ENCODE measurements at regions not wholly inside any gene's neighbourhood (a gene's known extent, or its start where the extent isn't known, plus 50 kb on each side); places are given as distances from the start of the nearest gene placed in this dataset.

DNA sequence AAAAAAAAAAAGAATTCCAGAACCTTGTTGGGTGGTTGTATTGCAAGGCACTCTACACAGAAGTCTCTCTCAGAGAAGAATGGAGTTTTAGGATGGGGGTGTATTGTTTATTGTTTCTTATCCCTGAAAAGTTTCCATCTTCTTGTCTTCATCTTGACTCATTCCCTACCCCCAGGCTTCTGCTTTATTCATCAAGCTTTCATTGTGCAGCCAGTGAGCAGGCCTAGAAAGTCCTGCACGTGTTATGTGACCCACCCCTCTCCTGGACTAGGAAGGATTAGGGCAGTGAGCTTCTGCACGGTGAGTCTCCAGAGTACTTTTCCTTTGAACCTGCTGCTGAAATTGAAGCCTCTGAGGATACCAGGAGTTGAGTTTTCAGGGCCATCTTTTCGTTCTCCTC, 150.9 kb upstream of the IL12A start:
- Histone ChIP-seq H3K9me3 (no peaks in the 10 kb centered on the region), H3K4me1 (peaks cover 10 to 70% (median 52%) of the 10 kb centered on the region in 9 donors), H3K4me3 (no peak overlapping the region), H3K27me3 (no peaks in the 10 kb centered on the region), H3K27ac (peak overlapping the region; percentile 41 to 88 (median 74)), H3K36me3 (no peaks in the 10 kb centered on the region)
- WGBS, 2 donors = 44 to 50% methylated on average over 3 of the region's 3 CpGs
- DNase-seq = no peak
- TF ChIP-seq, protein P1, sequence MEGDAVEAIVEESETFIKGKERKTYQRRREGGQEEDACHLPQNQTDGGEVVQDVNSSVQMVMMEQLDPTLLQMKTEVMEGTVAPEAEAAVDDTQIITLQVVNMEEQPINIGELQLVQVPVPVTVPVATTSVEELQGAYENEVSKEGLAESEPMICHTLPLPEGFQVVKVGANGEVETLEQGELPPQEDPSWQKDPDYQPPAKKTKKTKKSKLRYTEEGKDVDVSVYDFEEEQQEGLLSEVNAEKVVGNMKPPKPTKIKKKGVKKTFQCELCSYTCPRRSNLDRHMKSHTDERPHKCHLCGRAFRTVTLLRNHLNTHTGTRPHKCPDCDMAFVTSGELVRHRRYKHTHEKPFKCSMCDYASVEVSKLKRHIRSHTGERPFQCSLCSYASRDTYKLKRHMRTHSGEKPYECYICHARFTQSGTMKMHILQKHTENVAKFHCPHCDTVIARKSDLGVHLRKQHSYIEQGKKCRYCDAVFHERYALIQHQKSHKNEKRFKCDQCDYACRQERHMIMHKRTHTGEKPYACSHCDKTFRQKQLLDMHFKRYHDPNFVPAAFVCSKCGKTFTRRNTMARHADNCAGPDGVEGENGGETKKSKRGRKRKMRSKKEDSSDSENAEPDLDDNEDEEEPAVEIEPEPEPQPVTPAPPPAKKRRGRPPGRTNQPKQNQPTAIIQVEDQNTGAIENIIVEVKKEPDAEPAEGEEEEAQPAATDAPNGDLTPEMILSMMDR (IDR thresholded peaks at IDR 0.05) = no peak
- ATAC-seq = peak in 2 of 8 donors; percentile 12 to 19
- intact Hi-C loops (cut with DNase I) = no loop called here

DNA sequence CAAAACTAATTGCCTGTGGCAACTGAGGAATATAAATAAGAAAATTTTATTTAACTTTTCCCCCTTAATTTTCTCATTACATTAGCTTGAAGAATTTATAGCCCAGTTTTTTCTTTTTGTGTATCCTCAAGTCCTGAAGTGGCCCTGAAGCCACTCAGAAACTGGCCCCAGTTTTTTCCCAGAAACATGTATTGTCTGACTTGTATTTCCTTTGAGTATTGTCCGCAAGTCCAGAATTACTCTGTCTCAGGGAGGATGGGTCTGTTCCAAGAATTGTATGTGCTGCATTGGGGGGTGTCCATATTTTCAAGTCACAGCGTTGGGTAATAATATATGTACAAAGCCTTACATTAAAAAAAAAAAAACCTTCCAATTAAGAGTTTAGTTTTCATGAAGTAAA, 149.7 kb upstream of the IL12A start:
- H3K4me3 ChIP-seq = peak overlapping the region in 1 of 10 donors; percentile 57
- no peaks in the 10 kb centered on the region for H3K27me3 ChIP-seq
- no peaks in the 10 kb centered on the region for H3K9me3 ChIP-seq
- H3K4me1 ChIP-seq = peaks cover 10 to 77% (median 56%) of the 10 kb centered on the region in 9 donors
- 65 to 66% methylated on average over 2 of the region's 2 CpGs for WGBS, 2 donors
- intact Hi-C loops (cut with DNase I) = no loop called here
- TF ChIP-seq, protein P1 (IDR thresholded peaks at IDR 0.05) = no peak
- DNase-seq (no peak), ATAC-seq (peak in 3 of 8 donors; percentile 20 to 62 (median 36))
- peak overlapping the region in 7 of 10 donors; percentile 28 to 88 (median 79) for H3K27ac ChIP-seq
- H3K36me3 ChIP-seq = no peaks in the 10 kb centered on the region

DNA sequence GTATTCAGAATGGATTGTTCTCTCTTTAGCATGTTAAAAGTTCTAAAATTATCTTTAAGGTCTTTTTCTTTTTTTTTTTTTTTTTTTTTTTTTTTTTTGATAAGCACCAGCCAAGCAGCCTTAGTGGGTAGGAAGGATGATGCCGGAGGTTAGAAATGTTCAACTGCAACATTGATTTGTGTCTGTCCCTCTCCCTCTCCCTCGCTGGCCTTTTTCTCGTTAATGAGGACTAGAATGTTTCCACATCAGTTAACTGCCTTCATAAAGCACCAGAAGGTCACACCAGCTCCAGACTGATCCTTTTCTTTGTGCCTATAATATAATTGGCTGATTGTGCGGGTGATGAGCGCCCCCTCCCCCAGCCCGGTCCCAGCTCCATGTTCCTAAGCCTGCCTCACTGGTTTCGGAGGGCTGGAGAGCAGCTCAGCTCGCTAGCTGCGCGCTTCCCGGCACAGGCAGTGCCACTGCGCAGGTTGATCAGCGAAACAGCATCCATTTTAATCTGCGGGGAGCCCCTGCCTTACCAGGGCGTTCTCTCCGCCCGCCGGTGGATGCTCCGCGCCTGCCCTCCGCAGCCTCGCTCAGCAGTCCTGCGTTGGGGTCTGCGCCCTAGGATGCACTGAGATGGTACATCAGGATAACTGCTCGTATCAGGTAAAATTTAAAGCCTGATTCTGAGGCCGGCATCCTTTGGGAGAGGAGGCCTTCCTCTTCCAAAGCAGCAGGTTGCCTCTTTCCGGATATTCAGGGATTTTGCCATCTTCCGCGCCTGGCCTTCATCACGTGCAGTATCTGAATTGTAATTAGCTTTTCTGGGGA, 148.9 kb upstream of the IL12A start, which contains the start of gene SCHIP1:
Gene SCHIP1 (plus strand): TSS at position 301 of the 819 bp plus-strand sequence.
- H3K27ac ChIP-seq = peak within 1 kb of the TSS; percentile 28 to 88 (median 70)
- TF ChIP-seq, protein P1 (IDR thresholded peaks at IDR 0.05) = no peak
- no peaks in the 10 kb centered on the region for H3K36me3 ChIP-seq
- peak in 1 of 2 donors; percentile 32 for DNase-seq
- H3K27me3 ChIP-seq = no peaks in the 10 kb centered on the region
- peak within 1 kb of the TSS; percentile 1 to 59 (median 46) for H3K4me3 ChIP-seq
- intact Hi-C loops (cut with DNase I) = no loop called here
- peak; percentile 28 to 83 (median 60) for ATAC-seq
- no peaks in the 10 kb centered on the region for H3K9me3 ChIP-seq
- H3K4me1 ChIP-seq = peaks cover 14 to 85% (median 65%) of the 10 kb centered on the region in 9 donors
- 34 to 36% methylated on average over 30 of the region's 30 CpGs for WGBS, 2 donors

DNA sequence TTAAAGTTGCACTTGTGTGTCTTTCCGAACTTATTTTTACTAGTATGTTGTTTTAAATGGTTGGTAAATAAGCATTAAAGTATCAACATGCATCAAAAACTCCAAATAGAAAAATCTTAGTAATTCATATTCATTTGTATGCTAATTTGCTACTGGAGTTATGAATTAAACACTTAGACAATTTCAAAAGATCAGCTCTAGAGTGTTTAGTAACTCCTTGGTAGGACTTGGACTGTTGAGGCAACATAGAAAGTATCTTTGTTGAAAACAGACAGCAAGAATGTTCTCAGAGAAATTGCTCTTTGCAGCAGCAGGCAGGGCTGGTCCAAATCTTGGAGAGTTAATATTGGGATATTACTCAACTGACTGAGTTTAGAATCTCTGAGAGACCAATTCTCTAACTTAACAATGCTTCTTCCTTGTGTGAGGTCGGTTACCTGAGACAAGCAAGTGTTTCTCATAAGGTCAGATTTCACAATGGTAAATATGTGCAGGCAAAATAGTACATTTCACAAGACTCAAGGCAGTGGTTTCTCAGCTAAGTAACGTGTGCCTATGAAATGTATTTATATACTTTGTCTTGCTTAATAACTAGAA, 147.8 kb upstream of the IL12A start:
- peak overlapping the region in 7 of 10 donors; percentile 28 to 88 (median 79) for H3K27ac ChIP-seq
- no peaks in the 10 kb centered on the region for H3K36me3 ChIP-seq
- 53% methylated on average over 3 of the region's 3 CpGs for WGBS, 2 donors
- H3K27me3 ChIP-seq = no peaks in the 10 kb centered on the region
- peaks cover 14 to 91% (median 68%) of the 10 kb centered on the region in 9 donors for H3K4me1 ChIP-seq
- no peaks in the 10 kb centered on the region for H3K9me3 ChIP-seq
- DNase-seq (no peak), ATAC-seq (peak in 2 of 8 donors; percentile 9 to 30)
- TF ChIP-seq, protein P1 (IDR thresholded peaks at IDR 0.05) = no peak
- intact Hi-C loops (cut with DNase I) = no loop called here
- H3K4me3 ChIP-seq = peak overlapping the region in 7 of 10 donors; percentile 12 to 59 (median 51)
